HG02970 (cell line): ENCODE measurements at regions not wholly inside any gene's neighbourhood (a gene's known extent, or its start where the extent isn't known, plus 50 kb on each side); places are given as distances from the start of the nearest gene placed in this dataset.

ENCODE experiments used
- ATAC-seq: cut with Tn5 transposase; IDR thresholded peaks from one replicate; pipeline ENCODE4 v1.9.1; 2021; ENCODE audit warnings: mild to moderate bottlenecking, moderate library complexity, moderate number of reproducible peaks; ENCODE audit not compliant: unreplicated experiment, low FRiP score

DNA sequence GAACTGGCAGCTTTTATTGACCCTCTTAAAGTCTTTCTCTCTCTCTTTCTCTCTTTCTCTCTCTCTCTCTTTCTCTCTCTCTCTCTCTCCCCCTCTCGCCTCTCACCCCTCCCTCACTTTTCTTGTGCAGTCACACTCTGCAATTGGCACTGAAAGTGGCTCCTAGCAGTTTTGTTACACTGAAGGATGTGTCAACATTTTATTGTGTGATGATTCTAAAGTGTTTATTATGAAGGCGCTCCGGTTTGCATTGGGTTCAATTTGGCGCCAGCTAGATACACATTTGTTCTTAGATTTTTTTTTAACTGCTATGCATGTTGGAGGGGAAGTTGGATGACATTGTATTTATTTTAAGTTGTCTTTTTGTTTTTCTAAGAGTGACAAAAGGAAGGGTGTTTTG lies 64.0 kb upstream of the CHRM3 start:
- no peak for ATAC-seq

DNA sequence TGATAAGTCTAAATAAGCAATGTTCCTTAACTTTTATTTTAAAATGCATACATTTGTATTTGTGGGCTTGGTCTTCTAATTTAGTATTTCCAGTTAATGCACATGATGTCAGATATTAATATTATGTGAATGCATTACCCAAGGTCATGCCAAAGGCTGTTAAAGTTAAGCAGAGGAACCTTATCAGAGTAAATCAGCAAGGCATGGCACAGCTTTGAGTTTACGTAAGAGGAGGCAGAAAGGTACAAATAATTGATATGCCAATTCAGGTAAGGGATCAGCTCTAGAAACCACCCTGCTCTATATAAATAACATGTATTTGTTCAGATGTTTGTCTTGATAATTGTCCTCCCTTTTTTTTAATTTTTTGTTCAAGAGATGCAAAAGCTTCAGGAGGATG lies 64.5 kb upstream of the CHRM3 start:
- no peak for ATAC-seq

DNA sequence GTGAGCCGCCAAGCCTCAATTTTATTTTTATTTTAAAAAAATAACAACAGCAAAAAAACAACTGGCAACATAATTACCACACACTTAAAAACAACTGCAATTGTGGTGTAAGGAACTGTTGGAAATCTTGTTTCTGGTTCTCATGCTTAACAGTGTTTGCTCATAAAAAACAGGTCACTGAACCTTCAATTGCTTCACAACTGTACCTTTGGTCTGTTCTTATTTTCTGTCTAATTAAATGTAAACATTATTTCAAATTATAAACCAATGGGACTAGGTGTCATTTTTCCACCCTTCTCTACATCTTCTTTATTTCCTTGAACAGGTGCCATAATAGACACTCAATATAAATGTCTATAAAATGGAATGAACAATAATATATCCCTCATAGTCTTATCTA lies 68.4 kb upstream of the CHRM3 start:
- no peak for ATAC-seq

DNA sequence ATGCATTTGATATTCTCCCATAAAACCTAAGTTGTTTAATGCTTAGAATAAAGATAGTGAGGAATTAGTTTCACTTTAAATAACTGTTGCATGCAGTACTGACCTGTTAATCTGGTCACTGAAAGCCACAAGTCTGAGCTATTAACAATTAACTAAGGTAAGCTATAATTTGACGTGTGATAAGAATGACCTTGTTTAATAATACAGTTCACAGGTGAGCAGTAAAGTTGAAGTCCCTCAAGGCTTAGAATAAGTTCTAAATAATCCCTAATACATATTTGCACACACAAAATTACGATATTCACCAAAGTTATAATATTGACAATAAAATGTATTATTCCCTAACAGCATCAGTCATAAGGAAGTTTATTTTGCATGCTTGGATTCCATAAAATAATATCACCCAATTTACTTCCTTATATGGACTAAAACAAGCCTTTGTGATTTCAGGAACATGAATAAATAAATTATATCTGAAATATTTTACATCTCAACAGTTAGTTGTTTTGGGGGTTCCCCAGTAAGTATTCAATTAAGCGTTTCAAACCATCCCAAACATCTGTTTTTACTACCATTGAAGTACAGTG lies 70.6 kb upstream of the CHRM3 start:
- no peak for ATAC-seq

DNA sequence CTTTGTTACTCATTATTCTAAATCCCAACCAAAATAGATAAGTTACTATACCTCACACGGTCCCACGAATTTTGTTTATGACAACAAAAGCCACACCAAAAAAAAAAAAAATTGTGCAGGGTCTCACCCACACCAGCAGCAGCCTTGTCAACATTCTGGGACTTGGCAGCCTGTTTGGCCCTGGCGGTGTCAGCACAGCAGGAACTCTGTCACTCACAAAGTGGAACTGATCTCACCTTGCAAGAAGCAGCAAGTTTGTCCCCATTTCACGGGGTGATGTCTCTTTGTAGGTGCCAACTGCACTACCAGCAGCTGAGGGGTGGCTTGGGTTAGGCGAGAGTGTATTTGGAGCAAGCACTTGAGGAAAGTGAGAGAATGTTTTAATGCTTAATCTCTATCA lies 75.0 kb upstream of the CHRM3 start:
- ATAC-seq, result no peak

DNA sequence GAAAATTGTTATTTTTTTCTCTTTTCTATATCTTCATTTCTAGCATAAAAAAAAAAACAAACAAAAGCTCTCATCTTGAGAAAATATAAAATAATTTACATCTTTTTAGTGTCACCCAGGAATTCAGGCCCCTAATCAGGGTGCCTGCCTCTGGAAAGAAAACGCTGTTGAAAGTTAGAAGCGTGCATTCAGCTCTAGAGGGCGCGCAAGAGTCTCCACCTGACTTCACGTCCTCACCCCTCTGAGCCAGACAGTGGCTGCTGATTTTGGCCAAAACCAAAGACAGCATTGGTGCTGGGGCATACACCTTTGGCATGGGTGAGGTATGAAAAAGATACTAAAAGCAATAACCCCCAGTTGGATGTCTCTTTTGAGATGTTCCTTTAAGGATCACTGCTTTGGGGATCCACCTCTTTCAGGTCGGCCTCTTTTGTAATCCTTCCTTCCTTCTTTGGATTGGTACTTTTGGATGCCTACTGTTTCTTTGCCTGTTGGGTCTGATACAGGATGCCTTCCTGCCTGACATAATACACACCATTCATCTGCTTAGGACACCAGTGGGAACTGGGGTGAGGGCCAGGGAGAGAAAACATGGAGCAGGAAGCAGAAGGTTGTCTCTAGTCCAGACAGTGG lies 77.6 kb upstream of the CHRM3 start:
- ATAC-seq, result peak; percentile 66

DNA sequence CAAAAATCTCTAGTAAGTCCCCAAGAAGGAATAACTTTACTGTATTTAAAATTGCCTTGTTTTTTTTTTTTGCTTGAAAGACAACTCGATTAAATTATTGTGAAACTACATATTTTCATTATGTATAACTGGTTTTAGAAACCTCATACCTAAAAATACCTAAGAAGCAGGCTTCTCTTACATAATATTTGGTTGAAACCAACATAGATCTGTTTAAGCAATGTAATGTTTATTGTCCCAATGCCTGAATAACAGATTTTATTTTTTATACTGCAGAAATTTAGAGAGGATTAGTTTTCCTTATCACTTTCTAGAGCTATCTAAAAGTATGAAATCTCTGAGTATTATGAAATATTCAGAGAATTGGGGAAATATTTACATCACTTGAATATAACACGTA lies 78.5 kb upstream of the CHRM3 start:
- ATAC-seq, result no peak

DNA sequence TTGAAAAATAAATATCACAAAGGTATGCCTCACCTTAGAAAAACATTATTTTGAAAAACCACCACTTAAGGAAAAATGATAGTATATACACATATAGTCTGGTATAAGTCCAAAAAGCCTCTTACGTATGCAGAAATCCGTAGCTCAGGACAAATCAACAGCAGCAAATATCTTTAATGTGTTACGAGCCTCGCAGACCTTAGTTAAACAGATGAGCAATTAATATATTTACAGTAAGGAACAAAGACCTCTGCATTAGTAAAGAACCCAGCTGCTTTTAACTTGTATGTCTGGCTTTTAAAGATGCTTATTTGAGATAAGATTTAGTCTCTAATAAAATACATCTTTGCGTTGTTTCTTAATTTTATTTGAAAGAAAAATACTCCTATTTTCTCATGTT lies 79.9 kb upstream of the CHRM3 start:
- ATAC-seq, result no peak

DNA sequence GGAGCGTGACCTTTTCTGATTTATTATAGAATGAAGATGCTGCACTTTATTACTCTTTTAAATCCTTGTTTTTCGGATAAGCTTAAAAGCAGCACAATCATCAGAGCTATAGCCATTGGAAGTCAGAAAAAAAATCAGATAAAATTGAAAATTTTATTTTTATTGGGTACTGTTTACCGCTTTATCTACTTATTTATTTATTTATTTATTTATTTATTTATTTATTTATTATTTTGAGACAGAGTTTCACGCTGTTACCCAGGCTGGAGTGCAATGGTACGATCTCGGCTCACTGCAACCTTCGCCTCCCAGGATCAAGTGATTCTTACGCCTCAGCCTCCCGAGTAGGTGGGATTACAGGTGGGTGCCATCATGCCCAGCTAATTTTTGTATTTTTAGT lies 83.1 kb upstream of the CHRM3 start:
- no peak for ATAC-seq

DNA sequence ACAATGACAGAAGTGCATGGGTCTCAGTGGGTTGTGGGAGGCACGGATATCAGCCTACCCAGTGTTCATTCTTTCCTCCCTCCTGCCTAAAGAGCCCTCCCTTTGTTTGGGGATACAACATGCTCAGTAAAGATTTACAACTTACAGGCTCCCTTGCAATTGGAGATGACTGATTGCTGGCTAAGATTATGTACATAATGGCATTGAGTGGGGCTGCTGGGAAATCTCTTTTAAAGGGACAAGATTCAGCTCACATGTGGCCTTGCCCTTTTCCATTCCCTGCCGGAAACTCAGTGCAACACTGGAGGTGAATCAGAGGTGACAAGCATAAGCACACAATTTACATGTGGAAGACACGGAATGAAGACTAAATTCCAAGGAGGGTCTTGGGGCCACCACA lies 83.7 kb upstream of the CHRM3 start:
- ATAC-seq, result no peak

DNA sequence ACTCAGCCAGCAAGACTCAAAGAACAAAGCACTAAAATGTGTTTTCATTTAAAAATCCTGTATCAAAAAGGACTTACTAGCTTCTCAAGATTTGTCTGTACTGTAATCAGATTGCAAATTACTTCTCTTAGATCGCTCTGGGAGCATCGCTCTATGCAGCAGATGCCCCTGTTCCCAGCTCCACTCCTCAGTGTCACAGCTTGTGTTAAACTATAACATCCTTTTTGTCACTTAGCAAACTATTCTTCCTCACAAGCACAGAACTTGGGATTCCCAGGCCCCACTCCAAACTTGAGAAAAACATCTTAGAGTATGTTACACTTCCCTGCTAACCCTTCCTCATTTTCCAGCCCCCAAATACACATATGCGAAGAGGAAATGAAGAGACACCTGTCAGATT lies 85.1 kb upstream of the CHRM3 start:
- no peak for ATAC-seq

DNA sequence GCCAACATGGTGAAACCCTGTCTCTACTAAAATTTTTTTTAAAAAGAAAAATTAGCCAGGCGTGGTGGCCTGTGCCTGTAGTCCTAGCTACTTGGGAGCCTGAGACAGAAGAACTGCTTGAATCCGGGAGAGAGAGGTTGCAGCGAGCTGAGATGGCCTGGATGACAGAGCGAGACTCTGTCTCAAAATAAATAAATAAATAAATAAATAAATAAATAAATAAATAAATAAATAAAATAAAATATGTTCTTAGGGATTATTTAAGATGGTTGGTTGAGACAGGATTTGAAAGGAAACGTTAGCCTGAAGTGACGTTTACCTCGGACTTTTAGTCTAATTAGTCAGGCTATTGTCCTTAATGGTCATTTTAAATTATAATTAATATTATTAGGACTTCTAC lies 88.5 kb upstream of the CHRM3 start:
- no peak for ATAC-seq

DNA sequence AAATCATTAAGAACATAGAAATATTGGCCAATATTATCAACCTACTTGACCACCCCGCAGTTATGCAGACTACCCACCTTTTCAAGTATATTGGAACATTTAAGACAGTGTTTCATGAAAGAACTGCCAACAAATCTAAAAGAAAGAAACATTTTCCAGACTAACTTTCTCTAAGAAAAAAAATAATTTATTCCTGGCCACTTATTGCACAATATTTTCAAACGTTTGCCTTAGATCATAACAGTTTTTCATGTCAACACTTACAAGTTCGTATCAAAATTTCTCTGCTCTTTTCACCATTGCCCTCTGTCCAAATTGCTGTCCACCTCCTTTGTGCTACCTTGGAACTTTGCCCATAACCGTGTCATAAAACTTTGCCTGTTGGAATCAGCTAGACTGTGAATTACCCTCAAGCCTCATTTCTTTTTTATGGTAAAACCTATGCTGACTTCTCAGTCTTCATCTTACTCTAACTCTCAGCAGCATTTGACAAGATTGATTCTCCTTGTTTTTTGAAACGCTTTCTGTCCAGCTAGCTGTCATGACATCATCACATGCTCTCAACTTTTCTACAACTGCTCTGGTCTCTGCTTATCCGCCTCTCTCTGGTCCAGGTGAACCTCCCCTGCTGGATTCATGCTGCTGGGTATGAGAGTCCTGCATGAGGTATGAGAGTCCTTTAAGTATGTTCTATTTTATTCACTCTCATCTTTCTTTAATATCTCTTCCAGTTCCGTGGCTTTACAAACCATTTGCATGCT lies 92.8 kb upstream of the CHRM3 start:
- no peak for ATAC-seq

DNA sequence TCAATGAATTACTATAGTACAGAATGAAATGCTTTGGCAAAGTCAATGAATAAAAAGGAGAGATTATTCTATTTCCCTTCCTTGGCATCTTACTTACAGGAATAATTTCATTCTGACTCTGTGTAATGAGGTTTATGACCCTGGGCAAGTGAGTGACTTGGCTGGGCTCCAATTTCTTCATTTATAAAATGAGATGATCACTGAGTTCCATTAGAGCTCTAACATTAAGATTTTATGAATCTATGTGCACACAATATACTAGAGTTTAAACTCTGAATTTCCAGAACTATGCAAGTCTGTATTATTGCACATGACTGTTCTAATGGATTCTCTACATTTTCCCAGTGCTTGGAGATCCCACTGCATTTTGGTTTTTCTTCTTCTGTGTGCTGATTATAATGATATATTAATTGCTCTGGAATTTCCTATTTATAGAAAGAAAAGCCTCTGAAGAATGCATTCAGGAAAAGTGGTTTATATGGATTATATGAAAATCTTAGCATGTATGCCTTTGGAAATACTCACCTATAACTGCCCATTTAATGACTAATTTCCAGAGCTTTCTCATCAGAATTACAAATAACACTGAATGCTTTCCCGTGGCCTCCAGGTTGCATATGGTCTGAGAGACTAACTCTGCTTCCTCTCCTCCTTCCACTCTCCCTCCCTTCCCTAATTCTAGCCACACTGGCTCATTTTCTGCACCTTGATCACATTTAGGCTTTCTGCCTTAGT lies 97.4 kb upstream of the CHRM3 start:
- ATAC-seq, result no peak

DNA sequence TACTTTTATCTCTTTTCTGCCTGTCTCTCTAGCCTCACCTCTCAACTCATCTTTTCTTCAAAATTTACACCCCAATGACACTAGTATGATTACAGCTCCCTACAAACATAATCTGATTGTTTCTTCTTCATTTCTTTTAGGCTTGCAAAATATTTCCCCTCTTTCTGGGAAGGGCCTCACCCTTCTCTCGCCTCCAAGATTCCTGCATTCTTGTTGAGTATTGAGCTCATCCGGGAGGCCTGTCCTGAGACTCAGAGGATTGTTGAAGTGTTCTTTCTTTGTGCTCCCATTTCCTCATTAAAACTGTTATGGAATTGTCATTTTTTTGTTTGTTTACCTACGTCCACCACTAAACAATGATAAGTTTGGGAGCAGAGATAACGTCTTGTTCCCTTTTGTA lies 99.1 kb upstream of the CHRM3 start:
- no peak for ATAC-seq

DNA sequence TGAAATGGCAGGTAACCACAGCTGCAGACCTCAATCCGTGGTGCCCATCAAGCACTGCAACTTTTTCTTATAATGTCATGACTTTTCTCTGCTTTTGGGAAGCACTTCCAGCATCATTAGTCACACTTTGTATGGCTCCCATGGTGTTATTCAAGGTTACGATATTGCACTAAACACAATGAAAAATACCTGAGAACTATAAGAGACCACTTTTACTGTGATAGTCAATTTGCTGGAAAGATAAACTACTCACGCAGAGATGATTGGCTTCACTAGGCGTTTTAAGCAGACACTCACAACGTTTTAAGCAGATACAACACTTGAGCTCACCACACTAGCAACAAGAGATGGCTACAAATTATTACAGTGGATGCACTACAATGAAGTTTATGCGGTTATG lies 103.2 kb upstream of the CHRM3 start:
- no peak for ATAC-seq

DNA sequence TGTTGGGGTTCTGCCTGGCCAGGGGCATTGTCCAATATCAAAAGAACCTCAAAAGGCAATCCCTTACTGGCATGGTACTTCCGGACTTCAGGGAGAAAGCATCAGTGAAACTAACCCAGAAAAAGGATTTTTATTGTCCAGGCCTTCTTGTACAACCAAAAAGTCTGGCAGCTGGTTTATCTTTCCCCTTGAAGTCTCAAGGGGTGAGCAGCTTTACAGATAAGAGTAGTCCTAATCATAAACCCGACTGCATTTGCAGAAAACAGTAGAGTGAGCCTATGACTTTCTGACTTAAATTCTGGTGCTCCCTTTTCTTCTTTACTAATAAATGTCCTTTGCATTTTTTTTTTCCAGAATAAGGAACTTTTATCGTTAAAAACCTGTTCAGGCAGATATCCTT lies 104.0 kb upstream of the CHRM3 start:
- ATAC-seq, result no peak

DNA sequence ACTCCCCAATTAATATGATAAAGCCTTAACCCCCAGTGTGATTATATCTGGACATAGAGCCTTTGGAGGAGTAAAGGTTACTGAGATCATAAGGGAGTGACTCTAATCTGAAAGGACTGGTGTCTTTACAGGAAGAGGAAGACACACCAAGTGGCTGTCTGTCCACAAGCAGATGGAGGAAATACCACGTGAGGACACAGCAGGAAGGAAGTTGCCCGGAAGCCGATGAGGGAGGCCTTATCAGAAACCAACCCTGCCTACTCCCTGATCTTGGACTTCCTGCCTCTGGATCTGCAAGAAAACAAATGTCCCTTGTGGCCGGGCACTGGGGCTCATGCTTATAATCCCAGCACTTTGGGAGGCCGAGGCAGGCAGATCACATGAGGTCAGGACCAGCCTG lies 110.3 kb upstream of the CHRM3 start:
- no peak for ATAC-seq

DNA sequence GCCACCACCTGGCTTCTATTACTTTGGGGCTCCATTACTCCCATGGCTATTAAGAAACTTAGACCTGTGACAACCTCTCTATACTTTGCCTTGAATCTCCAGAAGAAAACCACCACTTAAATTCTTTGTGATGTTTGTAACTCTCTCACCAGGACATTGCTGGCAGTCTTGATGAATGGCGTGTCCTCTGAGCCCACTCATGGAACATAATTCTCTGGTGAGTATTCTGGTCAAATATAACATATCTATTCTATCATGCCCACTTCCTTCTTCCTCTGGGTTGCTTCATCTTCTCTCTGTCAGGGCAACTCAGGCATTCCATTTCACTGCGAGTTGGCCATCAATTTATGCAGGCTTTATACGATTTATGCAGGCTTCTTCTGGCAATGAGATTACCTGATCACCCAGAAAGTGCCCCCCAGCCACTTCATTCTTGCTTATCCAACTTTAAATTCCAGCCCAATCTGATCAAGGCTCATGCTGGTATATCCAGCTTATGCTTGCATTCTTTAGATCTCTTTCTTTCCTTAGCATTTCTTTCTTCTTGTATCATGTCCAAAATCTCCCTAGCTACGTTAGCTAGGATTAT lies 112.0 kb upstream of the CHRM3 start:
- no peak for ATAC-seq

DNA sequence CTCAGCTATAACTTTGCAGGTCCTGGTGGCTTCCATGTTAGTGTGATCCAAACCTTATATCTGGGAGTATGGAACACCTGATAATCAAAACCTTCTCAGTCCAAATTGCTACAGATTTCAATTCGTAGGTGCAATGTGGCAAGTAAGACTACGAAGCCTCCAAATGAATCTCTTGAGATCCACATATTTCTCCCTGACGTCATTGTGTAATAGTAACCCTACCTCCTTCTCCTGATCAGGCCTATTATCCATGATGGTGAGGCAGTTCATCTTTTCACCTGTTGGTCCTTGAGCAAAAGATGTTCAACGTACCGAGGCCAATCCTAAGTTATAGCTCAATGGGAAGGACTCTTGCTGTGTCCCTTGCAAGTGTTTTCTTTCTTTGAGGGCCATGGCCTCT lies 115.9 kb upstream of the CHRM3 start:
- ATAC-seq, result no peak

DNA sequence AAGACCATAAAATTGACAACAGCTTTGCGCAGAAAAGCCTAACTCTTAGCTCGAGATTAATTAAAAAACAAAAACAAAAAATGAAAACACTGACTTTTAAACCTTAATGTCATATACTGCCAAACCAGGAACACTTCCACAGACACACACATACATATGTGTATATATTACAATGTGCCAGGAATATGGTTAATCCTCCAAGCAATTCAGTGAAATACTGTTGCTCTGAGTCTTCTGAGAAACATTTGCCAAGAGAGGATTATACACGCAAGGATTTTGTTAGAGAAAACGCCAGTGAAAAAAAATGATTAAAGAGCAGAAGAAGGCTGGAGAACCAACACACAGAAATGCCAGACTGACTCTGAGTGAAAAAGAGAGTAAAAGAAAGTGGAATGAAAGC lies 116.7 kb upstream of the CHRM3 start:
- no peak for ATAC-seq
